ENCODE measurements at regions not wholly inside any gene's neighbourhood (a gene's known extent, or its start where the extent isn't known, plus 50 kb on each side); places are given as distances from the start of the nearest gene placed in this dataset.

- H3K27me3 ChIP-seq (ENCODE audit: control insufficient read depth in 2 of 2, insufficient read depth in 2 of 2, low read length in 2 of 2), result peaks cover 0 to 2% of the 10 kb centered on the region in 2 experiments
- H4K20me1 ChIP-seq (replicated peaks; ENCODE audit: control insufficient read depth, extremely low read depth, insufficient read depth, low read length), result no peaks in the 10 kb centered on the region
- no peak overlapping the region for H2AFZ ChIP-seq (ENCODE audit: low read depth, low read length)
- H3K9me3 ChIP-seq (replicated peaks; ENCODE audit: control insufficient read depth, insufficient read depth, low read length), result no peaks in the 10 kb centered on the region
- H3K9me1 ChIP-seq (replicated peaks; ENCODE audit: control insufficient read depth, extremely low read depth, insufficient read depth, low read length), result no peaks in the 10 kb centered on the region
- BruUV-seq (replicated peaks), result no TSS peak
- no peak overlapping the region for H3K4me2 ChIP-seq (ENCODE audit: insufficient read depth, low read length)
- POLR2A ChIA-PET, result no interaction called here
- no peaks in the 10 kb centered on the region for H3K4me1 ChIP-seq (ENCODE audit: control insufficient read depth, extremely low read depth, insufficient read depth, low read length)
- FAIRE-seq, result no peak
- dilution Hi-C loops (cut with MboI; ENCODE audit: extremely low pct_ligation_motif_present, low sequenced_read_pairs), result no loop called here
- no peaks in the 10 kb centered on the region for H3K36me3 ChIP-seq (ENCODE audit: control insufficient read depth in 2 of 2, extremely low read depth in 1 of 2, insufficient read depth in 2 of 2, low read length in 2 of 2)
- H3K9ac ChIP-seq (replicated peaks; ENCODE audit: extremely low read depth, insufficient read depth, low read length), result no peak overlapping the region
- no peaks in the 10 kb centered on the region for H3K79me2 ChIP-seq (ENCODE audit: control insufficient read depth, insufficient read depth, low read length)
- CTCF ChIA-PET, result interaction anchor here (1.6 kb wide), 1 partner anchor 13 kb away, joined by 5 read pairs; no protein-coding TSS in a partner anchor
- DNase-seq (ENCODE audit: low read depth, low spot score), result no peak
- no peak overlapping the region for H3K27ac ChIP-seq (ENCODE audit: insufficient read depth, low read depth, low read length)
- H3K4me3 ChIP-seq (replicated peaks in 1 of 3; ENCODE audit: insufficient read depth in 1 of 3, low read depth in 1 of 3, low read length in 3 of 3), result no peak overlapping the region
- no peak for TF ChIP-seq JUN (IDR thresholded peaks at IDR 0.05; ENCODE audit: borderline replicate concordance, insufficient read depth, insufficient read length, low read depth)
- no peak for TF ChIP-seq POLR2A (IDR thresholded peaks at IDR 0.05; ENCODE audit: low read depth, low read length)
- TF ChIP-seq POLR2AphosphoS5 (IDR thresholded peaks at IDR 0.05; ENCODE audit: insufficient read depth, low read depth, low read length), result no peak
- no peak for TF ChIP-seq FOS (IDR thresholded peaks at IDR 0.05; ENCODE audit: borderline replicate concordance, insufficient read depth, low read length)
- TF ChIP-seq EZH2 (IDR thresholded peaks at IDR 0.05; ENCODE audit: borderline replicate concordance, low read depth, low read length, severe bottlenecking), result no peak
- TF ChIP-seq MAX (IDR thresholded peaks at IDR 0.05; ENCODE audit: insufficient read depth, insufficient read length), result no peak
- TF ChIP-seq CTCF (IDR thresholded peaks at IDR 0.05; ENCODE audit: extremely low read depth in 1 of 2, insufficient read depth in 1 of 2, low read depth in 1 of 2, low read length in 2 of 2), result no peak
- no peak for TF ChIP-seq GATA2 (IDR thresholded peaks at IDR 0.05; ENCODE audit: insufficient read depth, insufficient read length, low read depth, low read length)
- no peak for TF ChIP-seq MYC (IDR thresholded peaks at IDR 0.05; ENCODE audit: low read depth, low read length)
- intact Hi-C loops (cut with micrococcal nuclease), result no loop called here
These were observed 142.3 kb downstream of the RBM43 start for GRCh38 chr2:151119374-151119773.

Measured in endothelial cell of umbilical vein (primary cell).